H1 (cell line): ENCODE measurements at regions not wholly inside any gene's neighbourhood (a gene's known extent, or its start where the extent isn't known, plus 50 kb on each side); places are given as distances from the start of the nearest gene placed in this dataset.

ENCODE experiments used
- CTCF ChIA-PET: fragments of 300-600 bp; sonication (Branson Sonifier 250); formaldehyde crosslinking; loops from one replicate; lab custom pipeline; 2021; ENCODE audit not compliant: partially characterized antibody; lab: Charles Lee
- POLR2A ChIA-PET: fragments of 300-600 bp; sonication (Branson Sonifier 250); formaldehyde crosslinking; loops from one replicate; lab custom pipeline; 2021; ENCODE audit warnings: inconsistent platforms; ENCODE audit not compliant: partially characterized antibody; lab: Charles Lee
- DNase-seq, 2 experiments: peaks; one replicate each; pipeline versions ENCODE4 v3.0.0 to v3.0.0-alpha.2; 2010 to 2022; ENCODE audit warnings: low spot score in 2 of 2, low read depth in 1 of 2, mixed read lengths in 1 of 2
- FAIRE-seq: peaks from 2 replicates; lab custom pipeline; 2011; peaks lifted over from hg19 to GRCh38; lab: Jason Lieb, UNC
- H2AFZ ChIP-seq: 2 replicates; pipeline ENCODE4 v1.8.1; 2012; ENCODE audit warnings: low read length, inconsistent platforms
- H2AK5ac ChIP-seq: 2 replicates; pipeline ENCODE4 v1.6.1; 2013; ENCODE audit warnings: low read depth, low read length
- H2BK120ac ChIP-seq: replicated peaks from 2 replicates; pipeline ENCODE3; 2013; ENCODE audit warnings: low read depth, low read length, inconsistent platforms
- H2BK12ac ChIP-seq: 2 replicates; pipeline ENCODE4 v1.6.1; 2013; ENCODE audit warnings: low read depth, low read length
- H2BK15ac ChIP-seq: 2 replicates; pipeline ENCODE4 v1.6.1; 2013; ENCODE audit warnings: low read length
- H2BK20ac ChIP-seq: 2 replicates; pipeline ENCODE4 v1.6.1; 2013; ENCODE audit warnings: low read length
- H2BK5ac ChIP-seq: 2 replicates; pipeline ENCODE4 v1.6.1; 2013; ENCODE audit warnings: low read depth, low read length
- H3K14ac ChIP-seq: 2 replicates; pipeline ENCODE4 v1.6.1; 2013; ENCODE audit warnings: inconsistent platforms; ENCODE audit not compliant: insufficient read length
- H3K18ac ChIP-seq: 2 replicates; pipeline ENCODE4 v1.6.1; 2013; ENCODE audit warnings: low read length; ENCODE audit errors: extremely low read depth
- H3K23ac ChIP-seq: 2 replicates; pipeline ENCODE4 v1.6.1; 2013; ENCODE audit warnings: inconsistent platforms; ENCODE audit not compliant: insufficient read length
- H3K23me2 ChIP-seq: 2 replicates; pipeline ENCODE4 v1.6.1; 2013; ENCODE audit warnings: low read depth, low read length
- H3K27ac ChIP-seq: 2 replicates; pipeline ENCODE4 v1.6.1; 2011; ENCODE audit warnings: low read depth, low read length, inconsistent platforms
- H3K27me3 ChIP-seq, 4 experiments: replicated peaks in 1 of 4; 1 replicate in 1 of 4; 2 replicates in 3 of 4; pipeline versions ENCODE4 v1.6.1 to v1.8.1; 2011 to 2013; ENCODE audit warnings: low read length in 3 of 4, mild to moderate bottlenecking in 3 of 4, inconsistent platforms in 2 of 4, mixed read lengths in 2 of 4, moderate library complexity in 1 of 4; ENCODE audit not compliant: control insufficient read depth in 3 of 4, insufficient read depth in 3 of 4; ENCODE audit errors: extremely low read depth in 1 of 4
- H3K36me3 ChIP-seq, 4 experiments: 2 replicates each; pipeline versions ENCODE4 v1.6.1 to v1.8.1; 2011 to 2013; ENCODE audit warnings: mild to moderate bottlenecking in 4 of 4, low read length in 3 of 4, moderate library complexity in 2 of 4, control low read depth in 1 of 4, inconsistent platforms in 1 of 4; ENCODE audit not compliant: insufficient read depth in 4 of 4, control insufficient read depth in 2 of 4
- H3K4ac ChIP-seq: replicated peaks from 2 replicates; pipeline ENCODE3; 2013; ENCODE audit warnings: low read length, low read depth, mixed read lengths, inconsistent platforms; ENCODE audit not compliant: insufficient read length
- H3K4me1 ChIP-seq, 4 experiments: replicated peaks in 1 of 4; 1 replicate in 1 of 4; 2 replicates in 3 of 4; pipeline versions ENCODE4 v1.6.1 to v1.8.1; 2011 to 2013; ENCODE audit warnings: low read length in 3 of 4, inconsistent platforms in 2 of 4, mixed read lengths in 1 of 4; ENCODE audit not compliant: insufficient read depth in 4 of 4, control insufficient read depth in 3 of 4
- H3K4me2 ChIP-seq, 2 experiments: 2 replicates each; pipeline versions ENCODE4 v1.6.1 to v1.8.1; 2011 to 2013; ENCODE audit warnings: low read depth in 2 of 2, low read length in 2 of 2, control low read depth in 1 of 2, inconsistent platforms in 1 of 2, mild to moderate bottlenecking in 1 of 2; ENCODE audit not compliant: insufficient read depth in 1 of 2
- H3K4me3 ChIP-seq, 4 experiments: fragments of 200-600, 300-600 bp in 1 of 4; sonication (generic), shearing (Covaris generic), sonication (Bioruptor Twin) in 1 of 4; 2 replicates each; pipeline versions ENCODE4 v1.5.1 to v1.8.1; 2011 to 2016; ENCODE audit warnings: low read length in 4 of 4, low read depth in 3 of 4, control low read depth in 2 of 4, inconsistent platforms in 2 of 4, mild to moderate bottlenecking in 2 of 4, mixed read lengths in 1 of 4, moderate library complexity in 1 of 4; ENCODE audit not compliant: insufficient read depth in 2 of 4; ENCODE audit errors: extremely low read depth in 1 of 4
- H3K56ac ChIP-seq: replicated peaks from 2 replicates; pipeline ENCODE3; 2013; ENCODE audit warnings: low read depth, mild to moderate bottlenecking, mixed read lengths, low read length, inconsistent platforms; ENCODE audit not compliant: insufficient read length
- H3K79me1 ChIP-seq: 2 replicates; pipeline ENCODE4 v1.6.1; 2013; ENCODE audit warnings: low read depth, low read length, control low read depth
- H3K79me2 ChIP-seq, 2 experiments: 2 replicates each; pipeline versions ENCODE4 v1.6.1 to v1.8.1; 2012 to 2013; ENCODE audit warnings: low read length in 2 of 2, mild to moderate bottlenecking in 2 of 2, inconsistent platforms in 1 of 2; ENCODE audit not compliant: insufficient read depth in 2 of 2, control insufficient read depth in 1 of 2
- H3K9ac ChIP-seq, 4 experiments: replicated peaks in 1 of 4; 1 replicate in 1 of 4; 2 replicates in 3 of 4; pipeline versions ENCODE4 v1.6.1 to v1.8.1; 2011 to 2013; ENCODE audit warnings: low read depth in 3 of 4, low read length in 3 of 4, control low read depth in 2 of 4, mild to moderate bottlenecking in 2 of 4, moderate library complexity in 2 of 4, inconsistent platforms in 1 of 4; ENCODE audit errors: extremely low read depth in 1 of 4
- H3K9me3 ChIP-seq, 2 experiments: 2 replicates each; pipeline versions ENCODE4 v1.6.1 to v1.8.1; 2012 to 2013; ENCODE audit warnings: mild to moderate bottlenecking in 2 of 2, moderate library complexity in 2 of 2, control low read depth in 1 of 2, inconsistent platforms in 1 of 2, low read depth in 1 of 2, low read length in 1 of 2, mixed read lengths in 1 of 2; ENCODE audit not compliant: insufficient read depth in 2 of 2
- H4K20me1 ChIP-seq, 2 experiments: replicated peaks in 1 of 2; 2 replicates each; pipeline versions ENCODE3 to v1.8.1; 2011 to 2013; ENCODE audit warnings: inconsistent platforms in 2 of 2, low read length in 2 of 2, mild to moderate bottlenecking in 1 of 2; ENCODE audit not compliant: insufficient read depth in 2 of 2, control insufficient read depth in 1 of 2
- H4K5ac ChIP-seq: 2 replicates; pipeline ENCODE4 v1.6.1; 2013; ENCODE audit warnings: low read length, low read depth, mixed read lengths, inconsistent platforms; ENCODE audit not compliant: insufficient read length
- H4K8ac ChIP-seq: 2 replicates; pipeline ENCODE4 v1.8.0; 2013; ENCODE audit warnings: mild to moderate bottlenecking, moderate library complexity, low read length, inconsistent platforms; ENCODE audit not compliant: insufficient read depth; ENCODE audit errors: extremely low read depth
- H4K91ac ChIP-seq: replicated peaks from 2 replicates; pipeline ENCODE3; 2013; ENCODE audit warnings: low read length, mixed read lengths, inconsistent platforms; ENCODE audit not compliant: insufficient read length
- BACH1 ChIP-seq: IDR thresholded peaks from 2 replicates; pipeline ENCODE4 v1.6.1; 2012; ENCODE audit warnings: low read length, improper control_type of control experiment
- NRF1 ChIP-seq: IDR thresholded peaks from 2 replicates; pipeline ENCODE4 v1.6.1; 2011; ENCODE audit warnings: mild to moderate bottlenecking, low read depth, low read length, improper control_type of control experiment
- SP2 ChIP-seq: IDR thresholded peaks from 2 replicates; pipeline ENCODE4 v1.6.1; 2012; ENCODE audit warnings: mild to moderate bottlenecking, low read length, inconsistent platforms
- WGBS, 2 experiments: shearing (Covaris generic) in 1 of 2; methylation state at CpG; one replicate each; pipeline versions ENCODE4 v1.1.6 to v1.1.7; 2013 to 2015; ENCODE audit warnings: low lambda C conversion rate in 2 of 2, mixed read lengths in 2 of 2, inconsistent platforms in 1 of 2, low coverage in 1 of 2, missing lambda C conversion rate in 1 of 2; ENCODE audit not compliant: insufficient replicate concordance in 2 of 2, insufficient coverage in 1 of 2, insufficient read length in 1 of 2; ENCODE audit errors: extremely low coverage in 1 of 2, missing lambda C conversion rate in 1 of 2; 5-methylcytosine and 5-hydroxymethylcytosine counted together

GRCh38 chr14:80324649-80325048 lies 113.3 kb upstream of the DIO2 start:
- H2BK5ac ChIP-seq = no peak overlapping the region
- no peaks in the 10 kb centered on the region for H4K20me1 ChIP-seq
- no peak overlapping the region for H2AFZ ChIP-seq
- H3K4me2 ChIP-seq = no peak overlapping the region
- no peak overlapping the region for H3K23ac ChIP-seq
- H2BK15ac ChIP-seq = no peak overlapping the region
- WGBS, 2 experiments = 99% methylated on average over 3 of the region's 3 CpGs; no CpG with 5 or more reads in 1 of the 2 experiments
- H3K4ac ChIP-seq = no peak overlapping the region
- DNase-seq (no peak), FAIRE-seq (no peak)
- H3K9me3 ChIP-seq = no peaks in the 10 kb centered on the region; a peak in 1 of 4 replicates
- POLR2A ChIA-PET = no interaction called here
- no peaks in the 10 kb centered on the region for H3K4me1 ChIP-seq
- H2AK5ac ChIP-seq = no peak overlapping the region
- no peaks in the 10 kb centered on the region for H3K23me2 ChIP-seq
- H4K5ac ChIP-seq = no peak overlapping the region
- H3K79me2 ChIP-seq = no peaks in the 10 kb centered on the region
- H2BK120ac ChIP-seq = no peak overlapping the region
- H3K14ac ChIP-seq = no peak overlapping the region
- no peak overlapping the region for H3K27ac ChIP-seq
- H3K56ac ChIP-seq = no peak overlapping the region
- H3K4me3 ChIP-seq = no peak overlapping the region
- CTCF ChIA-PET = interaction anchor here (0.8 to 1.6 kb wide), 2 partner anchors 9 to 262 kb away, joined by 3 to 4 read pairs; no protein-coding TSS in a partner anchor
- no peak overlapping the region for H3K18ac ChIP-seq
- H3K9ac ChIP-seq = no peak overlapping the region
- no peaks in the 10 kb centered on the region for H3K36me3 ChIP-seq
- H2BK20ac ChIP-seq = no peak overlapping the region
- H4K8ac ChIP-seq = no peak overlapping the region
- H3K79me1 ChIP-seq = no peaks in the 10 kb centered on the region
- H2BK12ac ChIP-seq = no peak overlapping the region
- TF ChIP-seq BACH1 = no peak
- no peak for TF ChIP-seq NRF1
- no peak for TF ChIP-seq SP2
- H4K91ac ChIP-seq = no peak overlapping the region
- H3K27me3 ChIP-seq = no peaks in the 10 kb centered on the region
